ENCODE measurements at regions not wholly inside any gene's neighbourhood (a gene's known extent, or its start where the extent isn't known, plus 50 kb on each side); places are given as distances from the start of the nearest gene placed in this dataset.

DNA sequence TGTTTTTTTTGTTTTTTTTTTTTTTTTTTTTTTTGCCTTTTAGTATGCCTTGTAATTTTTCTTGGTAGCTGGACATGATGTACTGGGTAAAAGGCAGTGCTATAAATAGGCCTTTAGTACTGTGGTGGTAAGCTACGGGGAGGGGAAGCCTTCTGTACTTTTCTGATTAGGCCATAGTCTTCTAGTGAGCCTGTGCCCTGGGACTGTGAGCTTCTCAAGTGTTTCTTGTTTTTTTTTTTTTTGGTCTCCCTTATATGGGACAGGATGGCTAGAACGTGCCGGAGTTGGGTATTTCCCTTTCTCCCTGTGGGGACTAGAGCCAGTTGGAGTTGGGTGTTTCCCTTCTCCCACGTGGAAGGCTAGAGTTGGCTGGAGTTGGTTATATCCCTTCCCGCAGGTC is 59.4 kb upstream of the PRELID3B start:
- 11% methylated on average over 5 of the region's 5 CpGs for WGBS (ENCODE audit: low lambda C conversion rate)
- H3K27me3 ChIP-seq (ENCODE audit: control insufficient read depth in 1 of 2, insufficient read depth in 2 of 2, low read length in 2 of 2) = peaks cover 0 to 4% of the 10 kb centered on the region in 2 experiments; a peak in 1 of 5 replicates
- POLR2A ChIA-PET = no interaction called here
- no peak overlapping the region for H3K27ac ChIP-seq (ENCODE audit: extremely low read length, insufficient read depth, low read length)
- DNase-seq (ENCODE audit: low spot score) (no peak), ATAC-seq (no peak), FAIRE-seq (no peak)
- H2AFZ ChIP-seq (ENCODE audit: low read length) = no peak overlapping the region
- H3K4me1 ChIP-seq (ENCODE audit: insufficient read depth, low read length) = peaks cover 7% of the 10 kb centered on the region; the same call in 1 of the 2 replicates
- no peaks in the 10 kb centered on the region for H3K36me3 ChIP-seq (replicated peaks in 1 of 2; ENCODE audit: control insufficient read depth in 1 of 2, insufficient read depth in 2 of 2, low read length in 2 of 2)
- no peak overlapping the region for H3K9ac ChIP-seq (ENCODE audit: insufficient read depth, low read depth, low read length)
- no TSS peak for BruUV-seq (replicated peaks)
- in situ Hi-C loops (cut with HindIII; ENCODE audit: extremely low pct_ligation_motif_present, low pct_unique_long_range_greater_than_20kb) (no loop called here), intact Hi-C loops (cut with micrococcal nuclease; ENCODE audit: unreplicated experiment) (no loop called here)
- H4K20me1 ChIP-seq (ENCODE audit: insufficient read depth, low read length) = no peaks in the 10 kb centered on the region
- H3K9me3 ChIP-seq (ENCODE audit: low read length) = no peaks in the 10 kb centered on the region
- H3K4me2 ChIP-seq (ENCODE audit: low read depth, low read length) = no peak overlapping the region
- H3K79me2 ChIP-seq (ENCODE audit: insufficient read depth, low read length) = no peaks in the 10 kb centered on the region
- no peak for TF ChIP-seq ZMYM4 (CRISPR knock-in tag; IDR thresholded peaks at IDR 0.05)
- no peak for TF ChIP-seq ZNF484 (CRISPR knock-in tag; IDR thresholded peaks at IDR 0.05; ENCODE audit: borderline replicate concordance, low read depth)
- TF ChIP-seq, protein P1, sequence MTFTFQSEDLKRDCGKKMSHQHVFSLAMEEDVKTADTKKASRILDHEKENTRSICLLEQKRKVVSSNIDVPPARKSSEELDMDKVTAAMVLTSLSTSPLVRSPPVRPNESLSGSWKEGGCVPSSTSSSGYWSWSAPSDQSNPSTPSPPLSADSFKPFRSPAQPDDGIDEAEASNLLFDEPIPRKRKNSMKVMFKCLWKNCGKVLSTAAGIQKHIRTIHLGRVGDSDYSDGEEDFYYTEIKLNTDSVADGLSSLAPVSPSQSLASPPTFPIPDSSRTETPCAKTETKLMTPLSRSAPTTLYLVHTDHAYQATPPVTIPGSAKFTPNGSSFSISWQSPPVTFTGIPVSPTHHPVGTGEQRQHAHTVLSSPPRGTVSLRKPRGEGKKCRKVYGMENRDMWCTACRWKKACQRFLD (CRISPR knock-in tag; IDR thresholded peaks at IDR 0.05; ENCODE audit: borderline replicate concordance) = no peak
- TF ChIP-seq, protein P2, sequence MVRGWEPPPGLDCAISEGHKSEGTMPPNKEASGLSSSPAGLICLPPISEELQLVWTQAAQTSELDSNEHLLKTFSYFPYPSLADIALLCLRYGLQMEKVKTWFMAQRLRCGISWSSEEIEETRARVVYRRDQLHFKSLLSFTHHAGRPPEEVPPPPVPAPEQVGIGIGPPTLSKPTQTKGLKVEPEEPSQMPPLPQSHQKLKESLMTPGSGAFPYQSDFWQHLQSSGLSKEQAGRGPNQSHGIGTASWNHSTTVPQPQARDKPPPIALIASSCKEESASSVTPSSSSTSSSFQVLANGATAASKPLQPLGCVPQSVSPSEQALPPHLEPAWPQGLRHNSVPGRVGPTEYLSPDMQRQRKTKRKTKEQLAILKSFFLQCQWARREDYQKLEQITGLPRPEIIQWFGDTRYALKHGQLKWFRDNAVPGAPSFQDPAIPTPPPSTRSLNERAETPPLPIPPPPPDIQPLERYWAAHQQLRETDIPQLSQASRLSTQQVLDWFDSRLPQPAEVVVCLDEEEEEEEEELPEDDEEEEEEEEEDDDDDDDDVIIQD (CRISPR knock-in tag; IDR thresholded peaks at IDR 0.05; ENCODE audit: low read depth) = no peak
- TF ChIP-seq, protein P3, sequence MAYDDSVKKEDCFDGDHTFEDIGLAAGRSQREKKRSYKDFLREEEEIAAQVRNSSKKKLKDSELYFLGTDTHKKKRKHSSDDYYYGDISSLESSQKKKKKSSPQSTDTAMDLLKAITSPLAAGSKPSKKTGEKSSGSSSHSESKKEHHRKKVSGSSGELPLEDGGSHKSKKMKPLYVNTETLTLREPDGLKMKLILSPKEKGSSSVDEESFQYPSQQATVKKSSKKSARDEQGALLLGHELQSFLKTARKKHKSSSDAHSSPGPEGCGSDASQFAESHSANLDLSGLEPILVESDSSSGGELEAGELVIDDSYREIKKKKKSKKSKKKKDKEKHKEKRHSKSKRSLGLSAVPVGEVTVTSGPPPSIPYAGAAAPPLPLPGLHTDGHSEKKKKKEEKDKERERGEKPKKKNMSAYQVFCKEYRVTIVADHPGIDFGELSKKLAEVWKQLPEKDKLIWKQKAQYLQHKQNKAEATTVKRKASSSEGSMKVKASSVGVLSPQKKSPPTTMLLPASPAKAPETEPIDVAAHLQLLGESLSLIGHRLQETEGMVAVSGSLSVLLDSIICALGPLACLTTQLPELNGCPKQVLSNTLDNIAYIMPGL (CRISPR knock-in tag; IDR thresholded peaks at IDR 0.05; ENCODE audit: borderline replicate concordance in 1 of 2, low read depth in 1 of 2) = no peak
- no peak for TF ChIP-seq ELF1 (CRISPR knock-in tag; IDR thresholded peaks at IDR 0.05)
- H3K4me3 ChIP-seq (replicated peaks in 1 of 3; ENCODE audit: insufficient read depth in 1 of 3, low read depth in 2 of 3, low read length in 3 of 3) = no peak overlapping the region
- CTCF ChIA-PET (ENCODE audit: low intra/inter-chr PET ratio, low total read pairs) = no interaction called here
